ENCODE measurements at regions not wholly inside any gene's neighbourhood (a gene's known extent, or its start where the extent isn't known, plus 50 kb on each side); places are given as distances from the start of the nearest gene placed in this dataset.

- TF ChIP-seq CTCF (IDR thresholded peaks at IDR 0.05) (no peak), POLR2A (IDR thresholded peaks at IDR 0.05) (no peak), EP300 (IDR thresholded peaks at IDR 0.05) (no peak)
These were observed 945.7 kb downstream of the DSC3 start for GRCh38 chr18:30096796-30097195.
